ENCODE measurements at regions not wholly inside any gene's neighbourhood (a gene's known extent, or its start where the extent isn't known, plus 50 kb on each side); places are given as distances from the start of the nearest gene placed in this dataset.

- H4K20me1 ChIP-seq (ENCODE audit: insufficient read depth): no peaks in the 10 kb centered on the region
- H3F3A ChIP-seq (ENCODE audit: insufficient read depth, low read length, poor library complexity, severe bottlenecking): no peaks in the 10 kb centered on the region
- no peaks in the 10 kb centered on the region for H3K36me3 ChIP-seq (ENCODE audit: insufficient read depth, low read length)
- H3K9me3 ChIP-seq (ENCODE audit: low read length): no peaks in the 10 kb centered on the region
- H3K27me3 ChIP-seq (ENCODE audit: insufficient read depth, low read depth, low read length): no peaks in the 10 kb centered on the region
- H3K9ac ChIP-seq (ENCODE audit: low read length): no peak overlapping the region
- no peak overlapping the region for H2AFZ ChIP-seq (ENCODE audit: low read depth, low read length)
- no peak overlapping the region for H3K4me3 ChIP-seq (ENCODE audit: low read length)
- no peaks in the 10 kb centered on the region for H3K79me2 ChIP-seq (replicated peaks; ENCODE audit: insufficient read depth, low read length)
- H3K9me2 ChIP-seq (ENCODE audit: insufficient read depth, low read length): no peaks in the 10 kb centered on the region
- H3K27ac ChIP-seq (ENCODE audit: low read length): no peak overlapping the region
- no peak overlapping the region for H3K4me2 ChIP-seq (ENCODE audit: low read length)
- TF ChIP-seq RAD21 (conservative IDR thresholded peaks at IDR 0.05) (no peak), MXI1 (conservative IDR thresholded peaks at IDR 0.05; ENCODE audit: poor library complexity, severe bottlenecking) (no peak), POLR2AphosphoS5 (IDR thresholded peaks at IDR 0.05) (no peak), EZH2 (IDR thresholded peaks at IDR 0.05; ENCODE audit: borderline replicate concordance, insufficient read depth, low read length, poor library complexity, severe bottlenecking) (no peak), SMC3 (conservative IDR thresholded peaks at IDR 0.05; ENCODE audit: poor library complexity) (no peak), EP300 (conservative IDR thresholded peaks at IDR 0.05; ENCODE audit: poor library complexity, severe bottlenecking) (no peak), TAF1 (IDR thresholded peaks at IDR 0.05; ENCODE audit: low read depth) (no peak), CTCF (IDR thresholded peaks at IDR 0.05; ENCODE audit: poor library complexity, severe bottlenecking) (no peak)
- TF ChIP-seq, protein P1, sequence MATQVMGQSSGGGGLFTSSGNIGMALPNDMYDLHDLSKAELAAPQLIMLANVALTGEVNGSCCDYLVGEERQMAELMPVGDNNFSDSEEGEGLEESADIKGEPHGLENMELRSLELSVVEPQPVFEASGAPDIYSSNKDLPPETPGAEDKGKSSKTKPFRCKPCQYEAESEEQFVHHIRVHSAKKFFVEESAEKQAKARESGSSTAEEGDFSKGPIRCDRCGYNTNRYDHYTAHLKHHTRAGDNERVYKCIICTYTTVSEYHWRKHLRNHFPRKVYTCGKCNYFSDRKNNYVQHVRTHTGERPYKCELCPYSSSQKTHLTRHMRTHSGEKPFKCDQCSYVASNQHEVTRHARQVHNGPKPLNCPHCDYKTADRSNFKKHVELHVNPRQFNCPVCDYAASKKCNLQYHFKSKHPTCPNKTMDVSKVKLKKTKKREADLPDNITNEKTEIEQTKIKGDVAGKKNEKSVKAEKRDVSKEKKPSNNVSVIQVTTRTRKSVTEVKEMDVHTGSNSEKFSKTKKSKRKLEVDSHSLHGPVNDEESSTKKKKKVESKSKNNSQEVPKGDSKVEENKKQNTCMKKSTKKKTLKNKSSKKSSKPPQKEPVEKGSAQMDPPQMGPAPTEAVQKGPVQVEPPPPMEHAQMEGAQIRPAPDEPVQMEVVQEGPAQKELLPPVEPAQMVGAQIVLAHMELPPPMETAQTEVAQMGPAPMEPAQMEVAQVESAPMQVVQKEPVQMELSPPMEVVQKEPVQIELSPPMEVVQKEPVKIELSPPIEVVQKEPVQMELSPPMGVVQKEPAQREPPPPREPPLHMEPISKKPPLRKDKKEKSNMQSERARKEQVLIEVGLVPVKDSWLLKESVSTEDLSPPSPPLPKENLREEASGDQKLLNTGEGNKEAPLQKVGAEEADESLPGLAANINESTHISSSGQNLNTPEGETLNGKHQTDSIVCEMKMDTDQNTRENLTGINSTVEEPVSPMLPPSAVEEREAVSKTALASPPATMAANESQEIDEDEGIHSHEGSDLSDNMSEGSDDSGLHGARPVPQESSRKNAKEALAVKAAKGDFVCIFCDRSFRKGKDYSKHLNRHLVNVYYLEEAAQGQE (IDR thresholded peaks at IDR 0.05; ENCODE audit: borderline replicate concordance): no peak
These were observed 84.8 kb downstream of the CD24 start for GRCh38 chr6:106889692-106890091.

DNA sequence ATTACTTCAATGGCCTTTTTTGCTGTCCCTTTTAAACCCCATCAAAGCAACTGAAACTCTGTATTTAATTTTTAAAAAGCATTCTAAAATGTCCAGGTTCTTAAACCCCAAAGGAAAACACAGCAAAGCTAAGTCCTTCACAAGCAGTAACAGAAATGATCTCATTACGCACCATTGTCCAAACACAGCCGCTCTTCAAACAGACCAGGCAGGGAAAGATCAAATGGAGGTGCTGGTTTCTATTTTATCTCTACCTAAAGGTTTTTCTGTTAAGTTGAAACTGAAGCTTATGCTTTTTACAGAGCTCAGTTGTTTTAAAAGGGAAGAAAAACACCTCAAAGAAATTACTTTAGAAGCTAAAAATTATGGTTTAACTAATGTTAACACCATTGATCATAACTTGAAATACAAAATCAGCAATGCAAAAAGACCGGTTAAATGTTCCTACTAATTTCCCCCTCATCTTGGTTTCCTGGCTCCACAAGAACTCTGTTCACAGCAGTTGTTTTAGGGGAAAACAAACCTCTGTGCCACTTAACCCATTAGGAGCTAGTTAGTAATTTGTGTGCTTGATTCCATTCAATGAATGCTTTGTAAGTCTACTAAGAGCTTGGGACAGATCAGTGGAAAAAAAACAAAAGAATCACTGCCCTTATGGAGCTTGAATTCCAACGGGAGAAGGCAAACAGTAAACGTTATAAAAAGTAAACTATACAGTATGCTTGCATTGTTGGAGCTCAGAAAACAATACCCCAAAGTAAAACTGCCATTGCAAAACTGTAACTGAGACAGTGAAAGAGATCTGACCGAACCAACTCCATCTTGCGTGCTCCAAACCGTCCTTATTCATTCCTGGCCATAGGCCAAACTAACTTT is 87.4 kb downstream of the CD24 start:
- Histone ChIP-seq H3K27me3 (ENCODE audit: insufficient read depth, low read depth, low read length) (no peaks in the 10 kb centered on the region), H3K4me3 (ENCODE audit: low read length) (no peak overlapping the region), H3K4me2 (ENCODE audit: low read length) (no peak overlapping the region), H3K9me3 (ENCODE audit: low read length) (no peaks in the 10 kb centered on the region), H3K9ac (ENCODE audit: low read length) (no peak overlapping the region), H3F3A (ENCODE audit: insufficient read depth, low read length, poor library complexity, severe bottlenecking) (no peaks in the 10 kb centered on the region), H3K9me2 (ENCODE audit: insufficient read depth, low read length) (no peaks in the 10 kb centered on the region), H4K20me1 (ENCODE audit: insufficient read depth) (no peaks in the 10 kb centered on the region), H3K36me3 (ENCODE audit: insufficient read depth, low read length) (no peaks in the 10 kb centered on the region), H2AFZ (ENCODE audit: low read depth, low read length) (no peak overlapping the region), H3K27ac (ENCODE audit: low read length) (no peak overlapping the region), H3K79me2 (replicated peaks; ENCODE audit: insufficient read depth, low read length) (no peaks in the 10 kb centered on the region)
- TF ChIP-seq RAD21 (conservative IDR thresholded peaks at IDR 0.05): no peak
- no peak for TF ChIP-seq EP300 (conservative IDR thresholded peaks at IDR 0.05; ENCODE audit: poor library complexity, severe bottlenecking)
- no peak for TF ChIP-seq MXI1 (conservative IDR thresholded peaks at IDR 0.05; ENCODE audit: poor library complexity, severe bottlenecking)
- TF ChIP-seq TAF1 (IDR thresholded peaks at IDR 0.05; ENCODE audit: low read depth): no peak
- no peak for TF ChIP-seq SMC3 (conservative IDR thresholded peaks at IDR 0.05; ENCODE audit: poor library complexity)
- TF ChIP-seq, protein P1 (IDR thresholded peaks at IDR 0.05; ENCODE audit: borderline replicate concordance): no peak
- TF ChIP-seq EZH2 (IDR thresholded peaks at IDR 0.05; ENCODE audit: borderline replicate concordance, insufficient read depth, low read length, poor library complexity, severe bottlenecking): no peak
- no peak for TF ChIP-seq POLR2AphosphoS5 (IDR thresholded peaks at IDR 0.05)
- no peak for TF ChIP-seq CTCF (IDR thresholded peaks at IDR 0.05; ENCODE audit: poor library complexity, severe bottlenecking)

Data from neural cell (in vitro differentiated cells).